Liver (tissue), 8 donors: ENCODE measurements at regions not wholly inside any gene's neighbourhood (a gene's known extent, or its start where the extent isn't known, plus 50 kb on each side); places are given as distances from the start of the nearest gene placed in this dataset.

Source experiments
- DNase-seq: peaks from one replicate; pipeline ENCODE4 v3.0.0-alpha.2; 2017; ENCODE audit warnings: low spot score
- H3K27ac ChIP-seq, 2 donors: one replicate each; pipeline ENCODE4 v1.7.0; 2013; ENCODE audit warnings: inconsistent platforms in 2 of 2, low read length in 2 of 2, control low read depth in 1 of 2, low read depth in 1 of 2, mild to moderate bottlenecking in 1 of 2
- H3K27me3 ChIP-seq, 4 donors: one replicate each; pipeline versions ENCODE4 v1.6.1 to v1.7.0; 2013; ENCODE audit warnings: low read length in 3 of 4, inconsistent platforms in 1 of 4, mild to moderate bottlenecking in 1 of 4, moderate library complexity in 1 of 4; ENCODE audit not compliant: control insufficient read depth in 4 of 4, insufficient read depth in 4 of 4
- H3K36me3 ChIP-seq, 4 donors: one replicate each; pipeline versions ENCODE4 v1.6.1 to v1.7.0; 2013; ENCODE audit warnings: low read length in 3 of 4, mild to moderate bottlenecking in 3 of 4, low read depth in 1 of 4, moderate library complexity in 1 of 4; ENCODE audit not compliant: control insufficient read depth in 4 of 4, insufficient read depth in 3 of 4
- H3K4me1 ChIP-seq, 4 donors: one replicate each; pipeline versions ENCODE4 v1.6.1 to v1.7.0; 2013; ENCODE audit warnings: low read length in 3 of 4, mild to moderate bottlenecking in 3 of 4, moderate library complexity in 1 of 4; ENCODE audit not compliant: control insufficient read depth in 4 of 4, insufficient read depth in 4 of 4
- H3K4me3 ChIP-seq, 3 donors: one replicate each; pipeline versions ENCODE4 v1.6.1 to v1.7.0; 2013; ENCODE audit warnings: low read length in 3 of 3, control low read depth in 1 of 3, low read depth in 1 of 3, mild to moderate bottlenecking in 1 of 3
- H3K9ac ChIP-seq, 2 donors: one replicate each; pipeline ENCODE4 v1.7.0; 2013; ENCODE audit warnings: low read length in 2 of 2, mild to moderate bottlenecking in 2 of 2, moderate library complexity in 2 of 2, control low read depth in 1 of 2, low read depth in 1 of 2
- H3K9me3 ChIP-seq, 4 donors: one replicate each; pipeline versions ENCODE4 v1.6.1 to v1.7.0; 2013; ENCODE audit warnings: low read length in 3 of 4; ENCODE audit not compliant: control insufficient read depth in 4 of 4
- ATF3 ChIP-seq: IDR thresholded peaks from 2 replicates; pipeline ENCODE4 v1.6.1; 2016; ENCODE audit warnings: antibody characterized with exemption
- CTCF ChIP-seq: fragments of 150-350 bp; IDR thresholded peaks from 2 replicates; pipeline ENCODE4 v1.5.1; 2017; ENCODE audit warnings: improper control_type of control experiment, low read depth, low read length; ENCODE audit not compliant: missing input control
- EGR1 ChIP-seq, 2 donors: IDR thresholded peaks; 2 replicates each; pipeline ENCODE4 v1.6.1; 2016 to 2018; ENCODE audit warnings: antibody characterized with exemption in 2 of 2, low read depth in 2 of 2
- FOXA1 ChIP-seq: IDR thresholded peaks from 2 replicates; pipeline ENCODE4 v1.6.1; 2016; ENCODE audit warnings: antibody characterized with exemption
- FOXA2 ChIP-seq: IDR thresholded peaks from 2 replicates; pipeline ENCODE4 v1.6.1; 2016; ENCODE audit warnings: antibody characterized with exemption
- HNF4A ChIP-seq, 2 donors: conservative IDR thresholded peaks; 2 replicates each; pipeline ENCODE4 v1.6.1; 2016; ENCODE audit warnings: antibody characterized with exemption in 2 of 2, mild to moderate bottlenecking in 2 of 2
- HNF4G ChIP-seq: IDR thresholded peaks from 2 replicates; pipeline ENCODE4 v1.6.1; 2016; ENCODE audit warnings: antibody characterized with exemption
- JUND ChIP-seq, 2 donors: IDR thresholded peaks; 2 replicates each; pipeline ENCODE4 v1.6.1; 2016; ENCODE audit warnings: antibody characterized with exemption in 2 of 2
- NR2F2 ChIP-seq: IDR thresholded peaks from 2 replicates; pipeline ENCODE4 v1.6.1; 2016; ENCODE audit warnings: antibody characterized with exemption
- RAD21 ChIP-seq, 2 donors: IDR thresholded peaks; 2 replicates each; pipeline ENCODE4 v1.6.1; 2016; ENCODE audit warnings: antibody characterized with exemption in 2 of 2, mild to moderate bottlenecking in 2 of 2
- RXRA ChIP-seq, 2 donors: IDR thresholded peaks; 2 replicates each; pipeline ENCODE4 v1.6.1; 2017 to 2018; ENCODE audit warnings: antibody characterized with exemption in 2 of 2, mild to moderate bottlenecking in 1 of 2
- SP1 ChIP-seq: IDR thresholded peaks from 2 replicates; pipeline ENCODE4 v1.6.1; 2018; ENCODE audit warnings: antibody characterized with exemption, mild to moderate bottlenecking
- TAF1 ChIP-seq: conservative IDR thresholded peaks from 2 replicates; pipeline ENCODE4 v1.6.1; 2016; ENCODE audit warnings: antibody characterized with exemption, mild to moderate bottlenecking
- YY1 ChIP-seq: IDR thresholded peaks from 2 replicates; pipeline ENCODE4 v1.6.1; 2016; ENCODE audit warnings: antibody characterized with exemption, mild to moderate bottlenecking
- WGBS: extraction: QIAGEN DNeasy Blood & Tissue Kit; methylation state at CpG from one replicate; pipeline ENCODE4 v1.1.7; 2013; 5-methylcytosine and 5-hydroxymethylcytosine counted together
- TF ChIP-seq, protein P1 (sequence below): IDR thresholded peaks from 2 replicates; pipeline ENCODE4 v1.6.1; 2016; ENCODE audit warnings: antibody characterized with exemption, mild to moderate bottlenecking
- TF ChIP-seq, protein P2 (sequence below): IDR thresholded peaks from 2 replicates; pipeline ENCODE4 v1.6.1; 2016; ENCODE audit warnings: antibody characterized with exemption
- donor health status: healthy.
- donor health status: healthy.
- donor health status: healthy.
- donor health status: healthy.
- donor health status: healthy.

DNA sequence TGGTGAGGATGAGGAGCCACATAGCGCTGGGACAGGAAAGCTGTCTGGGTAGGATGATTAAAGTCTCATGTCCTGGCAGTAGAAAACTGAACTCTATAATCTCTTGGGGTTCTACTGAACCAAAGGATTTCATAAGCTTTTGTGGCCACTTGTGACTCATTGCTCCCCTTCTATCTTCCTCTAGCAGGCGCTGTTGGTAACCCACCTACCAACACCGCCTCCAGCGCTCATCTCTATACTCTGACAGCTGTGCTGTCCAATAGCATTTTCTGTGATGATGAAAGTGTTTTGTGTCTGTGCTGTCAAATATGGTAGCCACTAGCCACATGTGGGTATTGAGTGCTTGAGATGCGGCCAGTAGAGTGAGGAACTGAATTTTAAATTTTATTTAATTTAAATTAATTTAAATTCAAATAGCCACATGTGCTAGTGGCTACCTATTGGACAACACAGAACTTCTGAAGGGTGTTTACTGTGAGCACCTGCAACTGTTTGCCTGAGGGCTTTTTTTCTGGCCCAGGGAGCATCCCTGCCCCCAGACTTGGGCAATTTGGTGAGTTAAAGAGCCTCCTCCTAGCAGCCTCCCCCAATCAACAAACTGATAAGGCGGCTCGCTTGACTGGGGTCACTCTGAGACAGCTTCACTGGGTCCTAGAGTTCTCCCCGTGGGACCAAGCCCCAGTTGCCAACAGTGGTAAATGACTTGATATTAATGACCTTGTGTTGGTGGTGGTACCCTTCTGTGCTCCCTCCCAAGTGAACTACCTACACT, 169.2 kb upstream of the ATP6AP2 start (continued):
- TF ChIP-seq, protein P1, sequence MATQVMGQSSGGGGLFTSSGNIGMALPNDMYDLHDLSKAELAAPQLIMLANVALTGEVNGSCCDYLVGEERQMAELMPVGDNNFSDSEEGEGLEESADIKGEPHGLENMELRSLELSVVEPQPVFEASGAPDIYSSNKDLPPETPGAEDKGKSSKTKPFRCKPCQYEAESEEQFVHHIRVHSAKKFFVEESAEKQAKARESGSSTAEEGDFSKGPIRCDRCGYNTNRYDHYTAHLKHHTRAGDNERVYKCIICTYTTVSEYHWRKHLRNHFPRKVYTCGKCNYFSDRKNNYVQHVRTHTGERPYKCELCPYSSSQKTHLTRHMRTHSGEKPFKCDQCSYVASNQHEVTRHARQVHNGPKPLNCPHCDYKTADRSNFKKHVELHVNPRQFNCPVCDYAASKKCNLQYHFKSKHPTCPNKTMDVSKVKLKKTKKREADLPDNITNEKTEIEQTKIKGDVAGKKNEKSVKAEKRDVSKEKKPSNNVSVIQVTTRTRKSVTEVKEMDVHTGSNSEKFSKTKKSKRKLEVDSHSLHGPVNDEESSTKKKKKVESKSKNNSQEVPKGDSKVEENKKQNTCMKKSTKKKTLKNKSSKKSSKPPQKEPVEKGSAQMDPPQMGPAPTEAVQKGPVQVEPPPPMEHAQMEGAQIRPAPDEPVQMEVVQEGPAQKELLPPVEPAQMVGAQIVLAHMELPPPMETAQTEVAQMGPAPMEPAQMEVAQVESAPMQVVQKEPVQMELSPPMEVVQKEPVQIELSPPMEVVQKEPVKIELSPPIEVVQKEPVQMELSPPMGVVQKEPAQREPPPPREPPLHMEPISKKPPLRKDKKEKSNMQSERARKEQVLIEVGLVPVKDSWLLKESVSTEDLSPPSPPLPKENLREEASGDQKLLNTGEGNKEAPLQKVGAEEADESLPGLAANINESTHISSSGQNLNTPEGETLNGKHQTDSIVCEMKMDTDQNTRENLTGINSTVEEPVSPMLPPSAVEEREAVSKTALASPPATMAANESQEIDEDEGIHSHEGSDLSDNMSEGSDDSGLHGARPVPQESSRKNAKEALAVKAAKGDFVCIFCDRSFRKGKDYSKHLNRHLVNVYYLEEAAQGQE, result no peak
- TF ChIP-seq RAD21 (IDR thresholded peaks at IDR 0.05) (no peak), ATF3 (no peak), JUND (IDR thresholded peaks at IDR 0.05) (no peak), YY1 (no peak)

GRCh38 chrX:40410859-40411258, 169.9 kb upstream of the ATP6AP2 start:
- Histone ChIP-seq H3K36me3 (no peaks in the 10 kb centered on the region), H3K27me3 (peaks cover 0 to 8% (median 0%) of the 10 kb centered on the region in 4 donors), H3K27ac (no peak overlapping the region), H3K4me1 (no peaks in the 10 kb centered on the region), H3K9me3 (peaks cover 0 to 14% (median 7%) of the 10 kb centered on the region in 4 donors), H3K9ac (no peak overlapping the region), H3K4me3 (no peak overlapping the region)
- WGBS, result 96% methylated on average over 2 of the region's 2 CpGs
- TF ChIP-seq EGR1 (IDR thresholded peaks at IDR 0.05; ENCODE audit: low read depth in 2 of 2) (no peak), RXRA (IDR thresholded peaks at IDR 0.05) (no peak), HNF4G (no peak), SP1 (no peak), YY1 (no peak), FOXA1 (no peak), RAD21 (IDR thresholded peaks at IDR 0.05) (no peak), CTCF (no peak), NR2F2 (no peak), FOXA2 (no peak), HNF4A (conservative IDR thresholded peaks at IDR 0.05) (no peak), JUND (IDR thresholded peaks at IDR 0.05) (no peak), ATF3 (no peak)
- no peak for DNase-seq

DNA sequence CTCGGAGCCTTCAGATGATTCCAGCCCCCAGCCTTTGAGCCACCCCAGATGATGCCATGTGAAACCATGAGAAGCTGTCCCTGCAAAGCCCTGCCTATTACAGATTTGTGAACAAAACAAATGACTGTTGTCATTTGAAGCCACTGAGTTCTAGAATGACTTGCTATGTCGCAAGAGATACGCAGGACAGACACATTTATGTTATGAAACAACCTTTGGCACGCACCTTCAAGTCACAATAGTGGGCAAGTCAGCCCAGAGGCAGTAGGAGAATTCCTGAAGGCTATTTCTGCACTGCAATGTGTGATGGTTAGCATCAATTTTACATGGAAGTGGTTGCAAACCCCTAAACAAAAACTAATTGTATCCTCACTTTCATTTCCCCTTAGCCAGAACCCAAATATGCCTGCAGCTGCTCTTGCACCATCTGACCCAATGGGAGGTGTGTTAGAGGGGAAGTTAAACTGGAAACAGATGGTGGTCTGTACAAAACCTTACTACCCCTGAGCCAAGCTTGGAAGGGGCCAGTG, 174.4 kb upstream of the ATP6AP2 start:
- WGBS, result 56% methylated on average over 4 of the region's 4 CpGs
- TF ChIP-seq FOXA2 (no peak), RXRA (IDR thresholded peaks at IDR 0.05) (no peak), YY1 (no peak), TAF1 (no peak), NR2F2 (no peak), HNF4A (conservative IDR thresholded peaks at IDR 0.05) (no peak)
- TF ChIP-seq, protein P2, sequence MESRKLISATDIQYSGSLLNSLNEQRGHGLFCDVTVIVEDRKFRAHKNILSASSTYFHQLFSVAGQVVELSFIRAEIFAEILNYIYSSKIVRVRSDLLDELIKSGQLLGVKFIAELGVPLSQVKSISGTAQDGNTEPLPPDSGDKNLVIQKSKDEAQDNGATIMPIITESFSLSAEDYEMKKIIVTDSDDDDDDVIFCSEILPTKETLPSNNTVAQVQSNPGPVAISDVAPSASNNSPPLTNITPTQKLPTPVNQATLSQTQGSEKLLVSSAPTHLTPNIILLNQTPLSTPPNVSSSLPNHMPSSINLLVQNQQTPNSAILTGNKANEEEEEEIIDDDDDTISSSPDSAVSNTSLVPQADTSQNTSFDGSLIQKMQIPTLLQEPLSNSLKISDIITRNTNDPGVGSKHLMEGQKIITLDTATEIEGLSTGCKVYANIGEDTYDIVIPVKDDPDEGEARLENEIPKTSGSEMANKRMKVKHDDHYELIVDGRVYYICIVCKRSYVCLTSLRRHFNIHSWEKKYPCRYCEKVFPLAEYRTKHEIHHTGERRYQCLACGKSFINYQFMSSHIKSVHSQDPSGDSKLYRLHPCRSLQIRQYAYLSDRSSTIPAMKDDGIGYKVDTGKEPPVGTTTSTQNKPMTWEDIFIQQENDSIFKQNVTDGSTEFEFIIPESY, result no peak
- Histone ChIP-seq H3K4me3 (no peak overlapping the region), H3K36me3 (no peaks in the 10 kb centered on the region), H3K27ac (no peak overlapping the region), H3K4me1 (no peaks in the 10 kb centered on the region), H3K9ac (no peak overlapping the region), H3K27me3 (no peaks in the 10 kb centered on the region), H3K9me3 (peaks cover 0 to 14% (median 7%) of the 10 kb centered on the region in 4 donors)
- no peak for DNase-seq
